Breast epithelium (tissue), 3 donors: ENCODE measurements at regions not wholly inside any gene's neighbourhood (a gene's known extent, or its start where the extent isn't known, plus 50 kb on each side); places are given as distances from the start of the nearest gene placed in this dataset.

Source experiments
- POLR2A ChIP-seq: fragments of 450-650 bp; IDR thresholded peaks from one replicate; pipeline ENCODE4 v1.6.1; 2016; ENCODE audit warnings: antibody characterized with exemption, mild to moderate bottlenecking, moderate library complexity
- POLR2AphosphoS5 ChIP-seq, 3 donors: sonication (generic); formaldehyde crosslinking; IDR thresholded peaks; one replicate each; pipeline ENCODE4 v1.6.1; 2017; ENCODE audit warnings: antibody characterized with exemption in 3 of 3
- TF ChIP-seq, protein P1 (sequence below), 3 donors: fragments of 450-650 bp; IDR thresholded peaks; one replicate each; pipeline ENCODE4 v1.5.1; 2016 to 2017; ENCODE audit warnings: antibody characterized with exemption in 3 of 3, mild to moderate bottlenecking in 3 of 3, moderate library complexity in 3 of 3

DNA sequence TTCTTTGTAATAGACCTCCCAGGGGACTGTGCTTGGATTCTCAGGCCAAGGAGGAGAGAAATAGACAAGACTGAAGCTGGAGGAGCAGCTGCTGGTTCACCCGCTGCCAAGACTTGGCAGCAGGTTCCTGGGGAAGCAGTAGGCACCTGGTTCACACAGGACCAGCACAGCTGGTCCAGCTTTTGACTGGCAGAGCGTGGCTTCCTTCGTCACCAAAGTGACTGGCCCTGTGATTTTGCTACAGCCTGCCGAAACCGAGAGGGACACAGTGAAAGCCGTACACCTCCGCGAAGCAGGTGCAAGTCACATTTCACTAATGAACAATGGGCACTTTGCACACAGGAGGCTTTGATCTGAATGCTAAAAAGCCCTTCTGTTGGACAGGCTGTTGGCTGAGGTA is 199.0 kb downstream of the RNF144B start:
- TF ChIP-seq, protein P1, sequence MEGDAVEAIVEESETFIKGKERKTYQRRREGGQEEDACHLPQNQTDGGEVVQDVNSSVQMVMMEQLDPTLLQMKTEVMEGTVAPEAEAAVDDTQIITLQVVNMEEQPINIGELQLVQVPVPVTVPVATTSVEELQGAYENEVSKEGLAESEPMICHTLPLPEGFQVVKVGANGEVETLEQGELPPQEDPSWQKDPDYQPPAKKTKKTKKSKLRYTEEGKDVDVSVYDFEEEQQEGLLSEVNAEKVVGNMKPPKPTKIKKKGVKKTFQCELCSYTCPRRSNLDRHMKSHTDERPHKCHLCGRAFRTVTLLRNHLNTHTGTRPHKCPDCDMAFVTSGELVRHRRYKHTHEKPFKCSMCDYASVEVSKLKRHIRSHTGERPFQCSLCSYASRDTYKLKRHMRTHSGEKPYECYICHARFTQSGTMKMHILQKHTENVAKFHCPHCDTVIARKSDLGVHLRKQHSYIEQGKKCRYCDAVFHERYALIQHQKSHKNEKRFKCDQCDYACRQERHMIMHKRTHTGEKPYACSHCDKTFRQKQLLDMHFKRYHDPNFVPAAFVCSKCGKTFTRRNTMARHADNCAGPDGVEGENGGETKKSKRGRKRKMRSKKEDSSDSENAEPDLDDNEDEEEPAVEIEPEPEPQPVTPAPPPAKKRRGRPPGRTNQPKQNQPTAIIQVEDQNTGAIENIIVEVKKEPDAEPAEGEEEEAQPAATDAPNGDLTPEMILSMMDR (IDR thresholded peaks at IDR 0.05) = no peak
- no peak for TF ChIP-seq POLR2A
- TF ChIP-seq POLR2AphosphoS5 (IDR thresholded peaks at IDR 0.05) = no peak
